ENCODE measurements at regions not wholly inside any gene's neighbourhood (a gene's known extent, or its start where the extent isn't known, plus 50 kb on each side); places are given as distances from the start of the nearest gene placed in this dataset.
"Not testable (repeated sequence)": the region's sequence is repeated elsewhere in the genome, so short reads cannot be mapped to it uniquely, and the experiment has no call there.

- DNase-seq, result not testable (repeated sequence)
These were observed 64.4 kb downstream of the KLRB1 start for GRCh38 chr12:9543341-9543740.

DNA sequence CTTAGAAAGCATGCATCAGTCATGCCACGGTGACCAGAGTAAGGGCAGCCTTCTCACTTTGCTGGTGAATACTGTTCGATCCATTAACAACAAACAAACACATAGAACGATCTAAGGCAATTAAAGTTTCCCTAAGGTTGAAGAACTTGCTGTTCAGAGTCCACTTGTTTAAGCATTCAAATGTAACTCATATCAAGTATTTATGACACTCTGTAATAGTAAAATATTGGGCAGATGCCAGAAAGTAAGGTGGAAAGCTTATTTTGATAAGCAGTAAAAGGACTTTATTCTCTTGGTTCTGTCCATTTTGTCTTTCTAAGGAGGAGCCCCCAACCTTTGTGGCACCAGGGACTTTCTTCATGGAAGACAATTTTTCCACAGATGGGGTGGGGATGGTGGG, 64.9 kb downstream of the KLRB1 start:
- not testable (repeated sequence) for DNase-seq

DNA sequence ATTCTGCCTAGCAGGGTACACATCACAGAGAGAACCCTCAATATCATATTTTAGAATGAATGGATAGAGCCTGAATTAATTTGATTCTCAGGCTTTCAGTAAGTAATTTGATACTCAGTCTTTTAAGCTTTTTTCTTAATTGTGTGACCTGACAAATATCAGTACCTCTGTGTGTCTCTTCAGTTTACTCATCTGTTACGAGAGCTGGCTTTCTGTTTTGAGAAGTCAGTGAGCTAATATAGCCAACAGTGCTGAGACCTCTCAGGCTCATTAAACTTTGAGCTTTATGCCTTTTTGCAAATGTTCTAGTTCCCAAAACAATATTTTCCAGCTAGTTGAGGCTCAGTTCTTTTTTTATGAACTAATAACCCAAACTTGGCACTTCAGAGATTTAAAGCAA, 91.8 kb downstream of the KLRB1 start:
- DNase-seq, result not testable (repeated sequence)

DNA sequence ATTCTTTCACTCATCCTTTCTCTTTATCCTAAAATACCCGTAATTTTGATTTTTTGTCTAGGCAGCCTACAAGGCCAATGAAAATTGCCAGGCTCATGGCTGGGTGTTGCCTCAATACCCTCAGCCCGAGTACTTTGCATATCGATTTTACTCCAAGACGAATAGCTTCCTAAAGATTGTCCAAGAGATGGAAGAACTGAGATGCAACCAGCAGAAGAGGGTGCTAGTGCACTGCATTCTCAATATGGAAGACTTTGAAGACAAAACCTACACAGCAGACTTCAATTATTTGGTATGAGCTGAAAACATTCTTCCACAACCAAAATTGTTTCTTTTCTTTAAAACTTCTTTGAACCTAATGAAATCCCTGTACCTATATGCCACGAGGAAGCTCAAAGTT, 95.0 kb downstream of the KLRB1 start:
- not testable (repeated sequence) for DNase-seq

- not testable (repeated sequence) for DNase-seq
These were observed 97.2 kb downstream of the KLRB1 start for GRCh38 chr12:9510392-9511011.

DNA sequence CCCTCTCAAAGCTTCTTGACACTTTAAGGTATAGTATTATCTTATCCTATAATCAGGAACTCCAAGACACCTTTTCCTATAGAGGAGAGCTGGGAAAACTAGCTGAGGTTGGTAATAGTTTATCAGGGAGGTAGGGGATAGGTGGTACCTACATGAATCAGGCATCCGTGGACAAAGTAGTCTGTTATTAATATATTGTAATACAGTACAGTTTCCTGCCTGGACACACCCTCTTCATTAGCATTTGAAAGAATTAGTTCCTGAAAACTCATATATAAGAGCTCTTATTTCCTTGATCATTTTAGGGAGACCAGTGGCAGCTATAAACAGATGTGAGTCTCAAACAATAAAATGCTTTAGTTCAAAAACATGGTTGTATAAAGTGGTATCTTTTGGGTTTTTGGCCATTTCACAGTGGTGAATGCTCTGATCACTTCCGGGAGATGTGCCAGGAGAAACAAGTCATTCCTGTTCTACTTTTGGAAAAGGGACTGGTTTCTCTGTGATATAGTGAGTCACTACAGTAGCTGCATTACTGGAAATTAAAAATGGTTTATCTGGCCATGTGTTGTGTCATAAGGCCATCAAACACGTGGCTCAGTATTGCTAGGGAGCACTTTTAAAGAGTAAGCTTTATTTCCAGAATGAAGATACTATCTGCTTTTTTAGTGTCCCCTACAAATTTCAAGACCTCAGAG, 98.1 kb downstream of the KLRB1 start:
- DNase-seq, result no peak

DNA sequence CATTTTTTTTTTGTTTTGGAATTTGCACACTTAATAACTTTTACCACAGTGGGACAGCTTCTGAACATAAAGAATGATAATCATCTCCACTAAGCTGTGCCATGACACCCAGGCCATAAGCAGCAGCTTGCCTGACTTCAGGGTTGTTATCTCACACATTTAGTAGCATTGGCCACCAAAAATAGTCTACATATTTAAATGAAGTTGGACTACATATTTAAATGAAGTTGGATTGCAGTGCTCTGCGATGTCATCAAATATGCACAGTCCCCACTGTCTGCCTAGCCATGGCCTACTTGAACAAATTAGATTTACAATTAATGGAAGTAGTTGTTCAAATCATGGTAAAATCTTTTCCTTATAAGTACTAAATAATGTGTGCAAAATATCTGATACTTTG, 101.0 kb downstream of the KLRB1 start:
- DNase-seq, result no peak

- DNase-seq, result not testable (repeated sequence)
These were observed 104.3 kb downstream of the KLRB1 start for GRCh38 chr12:9503384-9503783.

DNA sequence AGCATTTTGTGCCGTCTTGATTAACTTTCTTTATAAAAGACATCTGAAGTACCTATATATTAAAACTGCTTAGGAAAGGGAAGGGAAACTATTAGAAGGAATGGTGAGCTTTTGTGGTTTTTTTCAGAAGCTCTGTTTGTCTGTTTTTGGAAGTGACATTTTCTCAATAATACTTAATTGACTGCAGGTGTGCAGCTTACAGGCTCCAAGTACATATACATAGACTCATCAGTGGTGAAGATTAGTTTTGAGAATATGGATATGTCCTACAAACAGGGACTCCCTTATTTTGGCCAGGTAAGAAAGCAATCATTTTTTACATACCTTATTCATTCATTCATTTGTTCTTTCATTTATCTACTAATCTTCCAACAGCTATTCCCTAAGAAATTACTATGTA, 104.9 kb downstream of the KLRB1 start:
- not testable (repeated sequence) for DNase-seq

- not testable (repeated sequence) for DNase-seq
These were observed 114.4 kb downstream of the KLRB1 start for GRCh38 chr12:9493325-9493724.

GRCh38 chr12:9481289-9481688, 126.4 kb downstream of the KLRB1 start:
- not testable (repeated sequence) for DNase-seq

DNA sequence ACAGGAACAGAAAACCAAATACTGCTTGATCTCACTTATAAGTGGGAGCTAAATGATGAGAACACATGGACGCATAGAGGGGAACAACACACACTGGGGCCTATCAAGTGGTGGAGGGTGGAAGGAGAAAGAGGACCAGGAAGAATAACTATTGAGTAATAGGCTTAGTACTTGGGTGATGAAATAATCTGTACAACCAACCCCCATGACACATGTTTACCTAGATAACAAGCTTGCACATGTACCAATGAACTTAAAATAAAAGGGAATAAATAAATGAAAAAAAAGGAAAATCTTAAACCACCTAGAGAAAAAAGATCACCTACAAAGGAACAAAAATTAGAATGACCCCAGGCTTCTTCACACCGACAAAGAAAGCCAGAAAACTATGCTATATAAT, 133.5 kb downstream of the KLRB1 start:
- not testable (repeated sequence) for DNase-seq

DNA sequence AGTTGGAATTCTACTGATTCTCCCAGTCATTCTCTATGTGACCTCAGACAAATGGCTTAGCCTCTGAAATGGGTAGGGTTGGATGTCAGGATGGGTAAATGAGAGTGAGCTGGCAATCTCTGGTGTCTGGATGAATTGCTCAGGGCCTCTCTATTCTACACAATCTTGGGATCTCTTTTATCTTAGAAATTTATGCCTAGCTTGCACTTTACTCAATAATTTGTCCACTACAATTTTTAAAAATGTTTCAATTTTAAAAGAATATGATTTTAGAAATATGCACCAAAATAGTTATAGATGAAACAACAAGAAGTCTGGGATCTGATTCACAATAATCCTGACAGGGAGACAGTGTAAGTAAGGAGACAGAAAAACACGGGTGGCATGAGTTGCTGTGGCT, 134.1 kb downstream of the KLRB1 start:
- DNase-seq, result not testable (repeated sequence)

DNA sequence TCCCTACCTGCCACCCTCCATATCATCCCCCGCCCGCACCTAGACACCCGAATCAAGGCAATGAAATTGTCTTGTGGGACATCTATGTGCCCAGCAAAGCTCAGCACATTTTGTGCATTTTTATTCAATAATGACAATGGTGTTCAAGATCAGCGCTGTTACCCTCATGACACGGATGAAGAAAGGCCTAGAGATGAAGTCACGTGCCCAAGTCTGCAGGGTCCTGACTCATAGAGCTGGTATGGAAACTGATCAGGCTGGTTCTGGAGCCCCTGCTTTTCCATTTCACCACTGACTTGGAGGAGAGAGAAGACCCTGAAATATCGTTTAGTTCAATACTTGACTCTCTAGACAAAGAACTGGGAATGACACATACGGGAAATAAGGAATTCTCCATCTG, 136.2 kb downstream of the KLRB1 start:
- DNase-seq, result not testable (repeated sequence)

- DNase-seq, result not testable (repeated sequence)
These were observed 137.3 kb downstream of the KLRB1 start for GRCh38 chr12:9470367-9470766.

DNA sequence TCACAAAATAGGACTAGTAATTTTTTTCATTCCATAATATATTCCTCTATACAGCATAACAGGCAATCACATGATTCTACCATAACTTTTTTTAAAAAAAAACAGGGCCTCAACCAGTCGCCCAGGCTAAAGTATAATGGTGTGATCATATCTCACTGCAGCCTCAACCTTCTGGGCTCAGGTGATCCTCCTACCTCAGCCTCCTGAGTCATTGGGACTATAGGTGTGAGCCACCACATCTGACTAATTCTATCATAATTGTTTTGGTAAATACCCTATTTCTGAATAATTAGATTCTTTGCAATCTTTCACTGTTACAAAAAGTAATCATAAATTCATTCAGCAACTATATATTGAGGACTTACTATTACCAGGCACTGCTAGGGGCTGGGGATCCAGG, 137.8 kb downstream of the KLRB1 start:
- DNase-seq, result not testable (repeated sequence)

DNA sequence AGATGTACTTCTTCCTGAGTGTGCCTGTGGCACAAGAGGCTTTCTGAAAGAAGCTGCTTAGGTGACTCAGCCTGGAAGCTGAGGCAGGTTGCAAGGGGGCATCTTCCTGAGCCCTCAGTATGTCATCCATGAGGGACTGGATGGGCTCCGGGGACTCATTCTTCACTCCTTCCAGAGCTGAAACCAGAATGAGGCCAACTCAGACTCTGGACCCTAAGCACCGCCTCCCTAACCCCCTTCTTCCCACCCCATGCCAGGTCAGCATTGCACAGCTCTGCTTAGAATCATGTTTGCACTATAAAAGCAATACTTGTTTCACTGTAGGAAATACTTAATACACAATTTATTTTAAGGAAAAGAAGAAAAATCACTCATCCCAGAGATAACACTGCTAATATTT, 138.3 kb downstream of the KLRB1 start:
- DNase-seq, result not testable (repeated sequence)

GRCh38 chr12:9468998-9469397, 138.7 kb downstream of the KLRB1 start:
- peak; percentile 20 for DNase-seq

GRCh38 chr12:9468144-9468543, 139.6 kb downstream of the KLRB1 start:
- not testable (repeated sequence) for DNase-seq

- no peak for DNase-seq
These were observed 143.3 kb downstream of the KLRB1 start for GRCh38 chr12:9464408-9464807.

GRCh38 chr12:9455516-9455915, 152.2 kb downstream of the KLRB1 start:
- not testable (repeated sequence) for DNase-seq

DNA sequence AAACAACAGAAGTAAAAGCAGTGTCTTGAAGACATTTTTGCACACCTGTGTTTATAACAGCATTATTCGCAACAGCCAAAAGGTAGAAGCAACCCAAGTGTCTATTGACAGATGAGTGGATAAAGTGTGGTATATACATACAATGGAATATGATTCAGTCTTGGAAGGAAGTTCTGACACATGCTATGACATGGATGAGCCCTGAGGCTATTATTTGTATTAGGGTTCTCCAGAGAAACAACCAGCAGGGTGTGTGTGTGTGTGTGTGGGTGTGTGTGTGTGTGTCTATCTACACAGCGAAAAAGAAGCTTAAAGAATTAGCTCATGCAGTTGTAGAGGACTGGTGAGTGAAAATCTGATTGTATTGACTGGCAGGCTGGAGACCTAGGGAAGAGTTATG, 153.7 kb downstream of the KLRB1 start:
- not testable (repeated sequence) for DNase-seq

- not testable (repeated sequence) for DNase-seq
These were observed 157.6 kb downstream of the KLRB1 start for GRCh38 chr12:9450127-9450567.

GRCh38 chr12:9449657-9450126, 158.0 kb downstream of the KLRB1 start:
- DNase-seq, result not testable (repeated sequence)
